GM23338 (cell line): ENCODE measurements at regions not wholly inside any gene's neighbourhood (a gene's known extent, or its start where the extent isn't known, plus 50 kb on each side); places are given as distances from the start of the nearest gene placed in this dataset.

ENCODE experiments used
- ATAC-seq: fragments of 200-7000 bp; cut with Tn5 transposase; 3 replicates; pipeline ENCODE4 v1.9.1; 2020
- DNase-seq: peaks from one replicate; pipeline ENCODE4 v3.0.0-alpha.2; 2015; ENCODE audit warnings: low spot score
- H2AFZ ChIP-seq: fragments of 200-600 bp; sonication (generic); 2 replicates; pipeline ENCODE4 v1.8.0; 2016; ENCODE audit warnings: antibody characterized with exemption, mild to moderate bottlenecking, moderate library complexity
- H3F3A ChIP-seq: fragments of 200-600 bp; sonication (generic); replicated peaks from 2 replicates; pipeline ENCODE4 v1.8.0; 2017; ENCODE audit warnings: antibody characterized with exemption, mixed run types, low read depth
- H3K27ac ChIP-seq: fragments of 200-600 bp; sonication (generic); 2 replicates; pipeline ENCODE4 v1.6.1; 2016; ENCODE audit warnings: low read depth
- H3K27me3 ChIP-seq: fragments of 200-600 bp; sonication (generic); 2 replicates; pipeline ENCODE4 v1.8.0; 2016; ENCODE audit warnings: mild to moderate bottlenecking, mixed run types, moderate library complexity; ENCODE audit not compliant: insufficient read depth
- H3K36me3 ChIP-seq: fragments of 200-600 bp; sonication (generic); 2 replicates; pipeline ENCODE4 v1.8.0; 2016; ENCODE audit warnings: mild to moderate bottlenecking; ENCODE audit not compliant: insufficient read depth
- H3K4me1 ChIP-seq: fragments of 200-600 bp; sonication (generic); 2 replicates; pipeline ENCODE4 v1.8.0; 2016; ENCODE audit warnings: mild to moderate bottlenecking, moderate library complexity; ENCODE audit not compliant: insufficient read depth
- H3K4me2 ChIP-seq: fragments of 200-600 bp; sonication (generic); 2 replicates; pipeline ENCODE4 v1.7.1; 2017; ENCODE audit warnings: mixed run types
- H3K4me3 ChIP-seq: fragments of 200-600 bp; sonication (generic); 2 replicates; pipeline ENCODE4 v1.6.1; 2016; ENCODE audit warnings: mixed run types
- H3K79me2 ChIP-seq: fragments of 200-600 bp; sonication (generic); replicated peaks from 2 replicates; pipeline ENCODE4 v1.8.0; 2017; ENCODE audit warnings: mild to moderate bottlenecking; ENCODE audit not compliant: insufficient read depth
- H3K9me2 ChIP-seq: fragments of 200-600 bp; sonication (generic); 2 replicates; pipeline ENCODE4 v1.8.0; 2017; ENCODE audit not compliant: insufficient read depth
- H4K20me1 ChIP-seq: fragments of 200-600 bp; sonication (generic); replicated peaks from 2 replicates; pipeline ENCODE4 v1.8.0; 2017; ENCODE audit warnings: mild to moderate bottlenecking; ENCODE audit not compliant: insufficient read depth
- H3K27ac Mint-ChIP-seq: 2 replicates; pipeline ENCODE4 v1.8.0; 2020; ENCODE audit warnings: inconsistent platforms, mild to moderate bottlenecking, moderate library complexity, mixed read lengths
- H3K27me3 Mint-ChIP-seq: 3 replicates; pipeline ENCODE4 v1.8.0; 2022; ENCODE audit warnings: low read depth, mild to moderate bottlenecking, moderate library complexity, mixed read lengths, inconsistent platforms; ENCODE audit not compliant: insufficient read depth, poor library complexity
- H3K36me3 Mint-ChIP-seq: 3 replicates; pipeline ENCODE4 v1.8.0; 2021; ENCODE audit warnings: low read depth, mild to moderate bottlenecking, inconsistent platforms, moderate library complexity, mixed read lengths
- H3K4me1 Mint-ChIP-seq: 3 replicates; pipeline ENCODE4 v1.8.0; 2020; ENCODE audit warnings: mild to moderate bottlenecking, inconsistent platforms, mixed read lengths
- H3K4me3 Mint-ChIP-seq: 3 replicates; pipeline ENCODE4 v1.8.0; 2021; ENCODE audit warnings: moderate library complexity, mild to moderate bottlenecking, inconsistent platforms, mixed read lengths
- H3K9me3 Mint-ChIP-seq: 3 replicates; pipeline ENCODE4 v1.8.0; 2020; ENCODE audit warnings: moderate library complexity, mild to moderate bottlenecking, inconsistent platforms, mixed read lengths
- CTCF ChIP-seq, 2 experiments: fragments of 200-600 bp in 1 of 2; sonication (generic) in 1 of 2; conservative IDR thresholded peaks; 2 replicates each; pipeline versions ENCODE4 v1.5.1 to v1.6.1; 2016 to 2017; ENCODE audit warnings: antibody characterized with exemption in 2 of 2, low read depth in 2 of 2, mild to moderate bottlenecking in 2 of 2, moderate library complexity in 1 of 2
- EZH2phosphoT487 ChIP-seq: fragments of 200-600 bp; sonication (generic); IDR thresholded peaks from one replicate; pipeline ENCODE4 v1.8.1; 2018; ENCODE audit warnings: antibody characterized with exemption; ENCODE audit not compliant: unreplicated experiment
- JUNB ChIP-seq: IDR thresholded peaks from one replicate; pipeline ENCODE4 v1.6.1; 2016; ENCODE audit warnings: antibody characterized with exemption; ENCODE audit not compliant: unreplicated experiment
- NANOG ChIP-seq: IDR thresholded peaks from 2 replicates; pipeline ENCODE4 v1.6.1; 2016; ENCODE audit warnings: antibody characterized with exemption, borderline replicate concordance
- POLR2AphosphoS5 ChIP-seq: IDR thresholded peaks from 2 replicates; pipeline ENCODE4 v1.6.1; 2016; ENCODE audit warnings: antibody characterized with exemption, low read depth
- ZNF114 ChIP-seq: fragments of 250-450 bp; sonication (Bioruptor Pico); IDR thresholded peaks from 2 replicates; pipeline ENCODE4 v1.5.0; 2020; ENCODE audit warnings: mild to moderate bottlenecking, moderate library complexity
- ZNF331 ChIP-seq: fragments of 250-450 bp; sonication (Bioruptor Pico); IDR thresholded peaks from 2 replicates; pipeline ENCODE4 v1.5.0; 2020; ENCODE audit warnings: low read depth, mild to moderate bottlenecking, moderate library complexity
- TF ChIP-seq, protein P1 (sequence below): IDR thresholded peaks from one replicate; pipeline ENCODE4 v1.6.1; 2018; ENCODE audit warnings: antibody characterized with exemption; ENCODE audit not compliant: unreplicated experiment
- TF ChIP-seq, protein P2 (sequence below): fragments of 250-450 bp; sonication (Bioruptor Pico); IDR thresholded peaks from 2 replicates; pipeline ENCODE4 v1.5.0; 2020; ENCODE audit warnings: mild to moderate bottlenecking, moderate library complexity
- TF ChIP-seq, protein P3 (sequence below): IDR thresholded peaks from 2 replicates; pipeline ENCODE4 v1.6.1; 2016; ENCODE audit warnings: antibody characterized with exemption

GRCh38 chr22:34161431-34162123 lies 241.3 kb upstream of the LARGE1 start (continued):
- TF ChIP-seq, protein P1, sequence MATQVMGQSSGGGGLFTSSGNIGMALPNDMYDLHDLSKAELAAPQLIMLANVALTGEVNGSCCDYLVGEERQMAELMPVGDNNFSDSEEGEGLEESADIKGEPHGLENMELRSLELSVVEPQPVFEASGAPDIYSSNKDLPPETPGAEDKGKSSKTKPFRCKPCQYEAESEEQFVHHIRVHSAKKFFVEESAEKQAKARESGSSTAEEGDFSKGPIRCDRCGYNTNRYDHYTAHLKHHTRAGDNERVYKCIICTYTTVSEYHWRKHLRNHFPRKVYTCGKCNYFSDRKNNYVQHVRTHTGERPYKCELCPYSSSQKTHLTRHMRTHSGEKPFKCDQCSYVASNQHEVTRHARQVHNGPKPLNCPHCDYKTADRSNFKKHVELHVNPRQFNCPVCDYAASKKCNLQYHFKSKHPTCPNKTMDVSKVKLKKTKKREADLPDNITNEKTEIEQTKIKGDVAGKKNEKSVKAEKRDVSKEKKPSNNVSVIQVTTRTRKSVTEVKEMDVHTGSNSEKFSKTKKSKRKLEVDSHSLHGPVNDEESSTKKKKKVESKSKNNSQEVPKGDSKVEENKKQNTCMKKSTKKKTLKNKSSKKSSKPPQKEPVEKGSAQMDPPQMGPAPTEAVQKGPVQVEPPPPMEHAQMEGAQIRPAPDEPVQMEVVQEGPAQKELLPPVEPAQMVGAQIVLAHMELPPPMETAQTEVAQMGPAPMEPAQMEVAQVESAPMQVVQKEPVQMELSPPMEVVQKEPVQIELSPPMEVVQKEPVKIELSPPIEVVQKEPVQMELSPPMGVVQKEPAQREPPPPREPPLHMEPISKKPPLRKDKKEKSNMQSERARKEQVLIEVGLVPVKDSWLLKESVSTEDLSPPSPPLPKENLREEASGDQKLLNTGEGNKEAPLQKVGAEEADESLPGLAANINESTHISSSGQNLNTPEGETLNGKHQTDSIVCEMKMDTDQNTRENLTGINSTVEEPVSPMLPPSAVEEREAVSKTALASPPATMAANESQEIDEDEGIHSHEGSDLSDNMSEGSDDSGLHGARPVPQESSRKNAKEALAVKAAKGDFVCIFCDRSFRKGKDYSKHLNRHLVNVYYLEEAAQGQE: no peak

GRCh38 chr22:34198976-34199375 lies 278.7 kb upstream of the LARGE1 start:
- no peak overlapping the region for H3K4me2 ChIP-seq
- TF ChIP-seq ZNF331 (CRISPR knock-in tag) (no peak), POLR2AphosphoS5 (no peak), EZH2phosphoT487 (no peak), ZNF114 (CRISPR knock-in tag) (no peak), NANOG (no peak), CTCF (conservative IDR thresholded peaks at IDR 0.05; ENCODE audit: low read depth in 2 of 2) (no peak), JUNB (no peak)
- TF ChIP-seq, protein P2, sequence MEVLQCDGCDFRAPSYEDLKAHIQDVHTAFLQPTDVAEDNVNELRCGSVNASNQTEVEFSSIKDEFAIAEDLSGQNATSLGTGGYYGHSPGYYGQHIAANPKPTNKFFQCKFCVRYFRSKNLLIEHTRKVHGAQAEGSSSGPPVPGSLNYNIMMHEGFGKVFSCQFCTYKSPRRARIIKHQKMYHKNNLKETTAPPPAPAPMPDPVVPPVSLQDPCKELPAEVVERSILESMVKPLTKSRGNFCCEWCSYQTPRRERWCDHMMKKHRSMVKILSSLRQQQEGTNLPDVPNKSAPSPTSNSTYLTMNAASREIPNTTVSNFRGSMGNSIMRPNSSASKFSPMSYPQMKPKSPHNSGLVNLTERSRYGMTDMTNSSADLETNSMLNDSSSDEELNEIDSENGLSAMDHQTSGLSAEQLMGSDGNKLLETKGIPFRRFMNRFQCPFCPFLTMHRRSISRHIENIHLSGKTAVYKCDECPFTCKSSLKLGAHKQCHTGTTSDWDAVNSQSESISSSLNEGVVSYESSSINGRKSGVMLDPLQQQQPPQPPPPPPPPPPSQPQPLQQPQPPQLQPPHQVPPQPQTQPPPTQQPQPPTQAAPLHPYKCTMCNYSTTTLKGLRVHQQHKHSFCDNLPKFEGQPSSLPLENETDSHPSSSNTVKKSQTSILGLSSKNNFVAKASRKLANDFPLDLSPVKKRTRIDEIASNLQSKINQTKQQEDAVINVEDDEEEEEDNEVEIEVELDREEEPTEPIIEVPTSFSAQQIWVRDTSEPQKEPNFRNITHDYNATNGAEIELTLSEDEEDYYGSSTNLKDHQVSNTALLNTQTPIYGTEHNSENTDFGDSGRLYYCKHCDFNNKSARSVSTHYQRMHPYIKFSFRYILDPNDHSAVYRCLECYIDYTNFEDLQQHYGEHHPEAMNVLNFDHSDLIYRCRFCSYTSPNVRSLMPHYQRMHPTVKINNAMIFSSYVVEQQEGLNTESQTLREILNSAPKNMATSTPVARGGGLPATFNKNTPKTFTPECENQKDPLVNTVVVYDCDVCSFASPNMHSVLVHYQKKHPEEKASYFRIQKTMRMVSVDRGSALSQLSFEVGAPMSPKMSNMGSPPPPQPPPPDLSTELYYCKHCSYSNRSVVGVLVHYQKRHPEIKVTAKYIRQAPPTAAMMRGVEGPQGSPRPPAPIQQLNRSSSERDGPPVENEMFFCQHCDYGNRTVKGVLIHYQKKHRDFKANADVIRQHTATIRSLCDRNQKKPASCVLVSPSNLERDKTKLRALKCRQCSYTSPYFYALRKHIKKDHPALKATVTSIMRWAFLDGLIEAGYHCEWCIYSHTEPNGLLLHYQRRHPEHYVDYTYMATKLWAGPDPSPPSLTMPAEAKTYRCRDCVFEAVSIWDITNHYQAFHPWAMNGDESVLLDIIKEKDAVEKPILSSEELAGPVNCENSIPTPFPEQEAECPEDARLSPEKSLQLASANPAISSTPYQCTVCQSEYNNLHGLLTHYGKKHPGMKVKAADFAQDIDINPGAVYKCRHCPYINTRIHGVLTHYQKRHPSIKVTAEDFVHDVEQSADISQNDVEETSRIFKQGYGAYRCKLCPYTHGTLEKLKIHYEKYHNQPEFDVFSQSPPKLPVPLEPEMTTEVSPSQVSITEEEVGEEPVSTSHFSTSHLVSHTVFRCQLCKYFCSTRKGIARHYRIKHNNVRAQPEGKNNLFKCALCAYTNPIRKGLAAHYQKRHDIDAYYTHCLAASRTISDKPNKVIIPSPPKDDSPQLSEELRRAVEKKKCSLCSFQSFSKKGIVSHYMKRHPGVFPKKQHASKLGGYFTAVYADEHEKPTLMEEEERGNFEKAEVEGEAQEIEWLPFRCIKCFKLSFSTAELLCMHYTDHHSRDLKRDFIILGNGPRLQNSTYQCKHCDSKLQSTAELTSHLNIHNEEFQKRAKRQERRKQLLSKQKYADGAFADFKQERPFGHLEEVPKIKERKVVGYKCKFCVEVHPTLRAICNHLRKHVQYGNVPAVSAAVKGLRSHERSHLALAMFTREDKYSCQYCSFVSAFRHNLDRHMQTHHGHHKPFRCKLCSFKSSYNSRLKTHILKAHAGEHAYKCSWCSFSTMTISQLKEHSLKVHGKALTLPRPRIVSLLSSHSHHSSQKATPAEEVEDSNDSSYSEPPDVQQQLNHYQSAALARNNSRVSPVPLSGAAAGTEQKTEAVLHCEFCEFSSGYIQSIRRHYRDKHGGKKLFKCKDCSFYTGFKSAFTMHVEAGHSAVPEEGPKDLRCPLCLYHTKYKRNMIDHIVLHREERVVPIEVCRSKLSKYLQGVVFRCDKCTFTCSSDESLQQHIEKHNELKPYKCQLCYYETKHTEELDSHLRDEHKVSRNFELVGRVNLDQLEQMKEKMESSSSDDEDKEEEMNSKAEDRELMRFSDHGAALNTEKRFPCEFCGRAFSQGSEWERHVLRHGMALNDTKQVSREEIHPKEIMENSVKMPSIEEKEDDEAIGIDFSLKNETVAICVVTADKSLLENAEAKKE (CRISPR knock-in tag): no peak
- TF ChIP-seq, protein P3, sequence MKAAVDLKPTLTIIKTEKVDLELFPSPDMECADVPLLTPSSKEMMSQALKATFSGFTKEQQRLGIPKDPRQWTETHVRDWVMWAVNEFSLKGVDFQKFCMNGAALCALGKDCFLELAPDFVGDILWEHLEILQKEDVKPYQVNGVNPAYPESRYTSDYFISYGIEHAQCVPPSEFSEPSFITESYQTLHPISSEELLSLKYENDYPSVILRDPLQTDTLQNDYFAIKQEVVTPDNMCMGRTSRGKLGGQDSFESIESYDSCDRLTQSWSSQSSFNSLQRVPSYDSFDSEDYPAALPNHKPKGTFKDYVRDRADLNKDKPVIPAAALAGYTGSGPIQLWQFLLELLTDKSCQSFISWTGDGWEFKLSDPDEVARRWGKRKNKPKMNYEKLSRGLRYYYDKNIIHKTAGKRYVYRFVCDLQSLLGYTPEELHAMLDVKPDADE: no peak

More at GRCh38 chr22:34198976-34199375, 278.7 kb upstream of the LARGE1 start:
- 0 out of 2 replicates have a peak overlapping the region, but pooled peaks have one; percentile 0 for H2AFZ ChIP-seq
- Mint-ChIP-seq H3K36me3 (no peaks in the 10 kb centered on the region), H3K27ac (no peak overlapping the region), H3K9me3 (peaks cover 49% of the 10 kb centered on the region), H3K4me1 (peaks cover 9% of the 10 kb centered on the region; the same call in 2 of the 3 replicates), H3K27me3 (peaks cover 2% of the 10 kb centered on the region), H3K4me3 (no peak overlapping the region)
- H3K79me2 ChIP-seq: no peaks in the 10 kb centered on the region
- H3F3A ChIP-seq: no peaks in the 10 kb centered on the region
- no peak; the same call in 2 of the 3 replicates for ATAC-seq
- no peaks in the 10 kb centered on the region for H4K20me1 ChIP-seq
- no peak overlapping the region for H3K4me3 ChIP-seq
- no peaks in the 10 kb centered on the region for H3K27me3 ChIP-seq
- H3K27ac ChIP-seq: no peak overlapping the region
- H3K36me3 ChIP-seq: no peaks in the 10 kb centered on the region
- no peak for DNase-seq
- peaks cover 8% of the 10 kb centered on the region; the same call in 1 of the 2 replicates for H3K9me2 ChIP-seq
- peaks cover 7% of the 10 kb centered on the region; the same call in 1 of the 2 replicates for H3K4me1 ChIP-seq
